Mesothelial cell of epicardium (in vitro differentiated cells): ENCODE measurements at regions not wholly inside any gene's neighbourhood (a gene's known extent, or its start where the extent isn't known, plus 50 kb on each side); places are given as distances from the start of the nearest gene placed in this dataset.

Experiments
- DNase-seq, 2 experiments: peaks; one replicate each; pipeline ENCODE4 v3.0.0; 2021; ENCODE audit warnings: low spot score in 2 of 2; ENCODE audit not compliant: unreplicated experiment in 2 of 2
- H3K27ac Mint-ChIP-seq: 2 replicates; pipeline ENCODE4 v1.8.0; 2021; ENCODE audit warnings: mixed read lengths
- H3K27me3 Mint-ChIP-seq: 2 replicates; pipeline ENCODE4 v1.8.0; 2021; ENCODE audit warnings: low read depth, mixed read lengths
- H3K36me3 Mint-ChIP-seq: 2 replicates; pipeline ENCODE4 v1.8.0; 2021; ENCODE audit warnings: mixed read lengths
- H3K4me1 Mint-ChIP-seq: 2 replicates; pipeline ENCODE4 v1.8.0; 2021; ENCODE audit warnings: mixed read lengths
- H3K4me3 Mint-ChIP-seq: 2 replicates; pipeline ENCODE4 v1.8.0; 2021; ENCODE audit warnings: mild to moderate bottlenecking, moderate library complexity, mixed read lengths
- H3K9me3 Mint-ChIP-seq: 2 replicates; pipeline ENCODE4 v1.8.0; 2021; ENCODE audit warnings: mixed read lengths
- CTCF ChIP-seq: fragments of 200-600 bp; sonication (generic); IDR thresholded peaks from one replicate; pipeline ENCODE4 v1.5.0; 2021; ENCODE audit warnings: antibody characterized with exemption; ENCODE audit not compliant: unreplicated experiment

- no peak for DNase-seq
- Mint-ChIP-seq H3K4me1 (peaks cover 9% of the 10 kb centered on the region), H3K36me3 (no peaks in the 10 kb centered on the region), H3K27ac (no peak overlapping the region), H3K27me3 (no peaks in the 10 kb centered on the region), H3K9me3 (no peaks in the 10 kb centered on the region), H3K4me3 (no peak overlapping the region)
- TF ChIP-seq CTCF, result no peak
These were observed 2480.7 kb upstream of the PCDH20 start for GRCh38 chr13:63896321-63896720.

- Mint-ChIP-seq H3K36me3 (no peaks in the 10 kb centered on the region), H3K9me3 (peaks cover 21% of the 10 kb centered on the region), H3K4me3 (no peak overlapping the region), H3K27ac (no peak overlapping the region), H3K27me3 (no peaks in the 10 kb centered on the region), H3K4me1 (peaks cover 2% of the 10 kb centered on the region)
- no peak for DNase-seq
- no peak for TF ChIP-seq CTCF
These were observed 2466.4 kb upstream of the PCDH20 start for GRCh38 chr13:63882052-63882451.

- Mint-ChIP-seq H3K9me3 (peaks cover 21% of the 10 kb centered on the region), H3K4me1 (peaks cover 2% of the 10 kb centered on the region), H3K27ac (no peak overlapping the region), H3K4me3 (no peak overlapping the region), H3K27me3 (no peaks in the 10 kb centered on the region), H3K36me3 (no peaks in the 10 kb centered on the region)
- no peak for TF ChIP-seq CTCF
- DNase-seq, result no peak
These were observed 2465.1 kb upstream of the PCDH20 start for GRCh38 chr13:63880705-63881104.

- Mint-ChIP-seq H3K36me3 (no peaks in the 10 kb centered on the region), H3K4me3 (no peak overlapping the region), H3K27me3 (no peaks in the 10 kb centered on the region), H3K9me3 (peaks cover 13% of the 10 kb centered on the region), H3K4me1 (no peaks in the 10 kb centered on the region), H3K27ac (no peak overlapping the region)
- no peak for TF ChIP-seq CTCF
- no peak for DNase-seq
These were observed 2458.3 kb upstream of the PCDH20 start for GRCh38 chr13:63873936-63874335.

GRCh38 chr13:63864171-63864902, 2448.7 kb upstream of the PCDH20 start:
- H3K27ac Mint-ChIP-seq, result no peak overlapping the region
- H3K4me3 Mint-ChIP-seq, result no peak overlapping the region
- TF ChIP-seq CTCF, result no peak
- no peaks in the 10 kb centered on the region for H3K36me3 Mint-ChIP-seq
- H3K27me3 Mint-ChIP-seq, result no peaks in the 10 kb centered on the region
- peaks cover 45% of the 10 kb centered on the region for H3K9me3 Mint-ChIP-seq
- DNase-seq, result no peak
- H3K4me1 Mint-ChIP-seq, result no peaks in the 10 kb centered on the region
